Esophagus muscularis mucosa (tissue), 3 donors: ENCODE measurements at regions not wholly inside any gene's neighbourhood (a gene's known extent, or its start where the extent isn't known, plus 50 kb on each side); places are given as distances from the start of the nearest gene placed in this dataset.

ENCODE experiments used
- POLR2A ChIP-seq: fragments of 450-650 bp; IDR thresholded peaks from one replicate; pipeline ENCODE4 v1.6.1; 2017; ENCODE audit warnings: antibody characterized with exemption, moderate library complexity, mild to moderate bottlenecking, low read depth
- TF ChIP-seq, protein P1 (sequence below), 3 experiments: fragments of 200-600 bp in 2 of 3; fragments of 450-650 bp in 1 of 3; sonication (generic) in 2 of 3; IDR thresholded peaks; one replicate each; pipeline ENCODE4 v1.5.1; 2017 to 2019; ENCODE audit warnings: antibody characterized with exemption in 3 of 3, mild to moderate bottlenecking in 2 of 3, moderate library complexity in 1 of 3

GRCh38 chr13:40077396-40078027, 422.1 kb downstream of the COG6 start:
- TF ChIP-seq, protein P1, sequence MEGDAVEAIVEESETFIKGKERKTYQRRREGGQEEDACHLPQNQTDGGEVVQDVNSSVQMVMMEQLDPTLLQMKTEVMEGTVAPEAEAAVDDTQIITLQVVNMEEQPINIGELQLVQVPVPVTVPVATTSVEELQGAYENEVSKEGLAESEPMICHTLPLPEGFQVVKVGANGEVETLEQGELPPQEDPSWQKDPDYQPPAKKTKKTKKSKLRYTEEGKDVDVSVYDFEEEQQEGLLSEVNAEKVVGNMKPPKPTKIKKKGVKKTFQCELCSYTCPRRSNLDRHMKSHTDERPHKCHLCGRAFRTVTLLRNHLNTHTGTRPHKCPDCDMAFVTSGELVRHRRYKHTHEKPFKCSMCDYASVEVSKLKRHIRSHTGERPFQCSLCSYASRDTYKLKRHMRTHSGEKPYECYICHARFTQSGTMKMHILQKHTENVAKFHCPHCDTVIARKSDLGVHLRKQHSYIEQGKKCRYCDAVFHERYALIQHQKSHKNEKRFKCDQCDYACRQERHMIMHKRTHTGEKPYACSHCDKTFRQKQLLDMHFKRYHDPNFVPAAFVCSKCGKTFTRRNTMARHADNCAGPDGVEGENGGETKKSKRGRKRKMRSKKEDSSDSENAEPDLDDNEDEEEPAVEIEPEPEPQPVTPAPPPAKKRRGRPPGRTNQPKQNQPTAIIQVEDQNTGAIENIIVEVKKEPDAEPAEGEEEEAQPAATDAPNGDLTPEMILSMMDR (IDR thresholded peaks at IDR 0.05) = no peak
- no peak for TF ChIP-seq POLR2A
